ENCODE measurements at regions not wholly inside any gene's neighbourhood (a gene's known extent, or its start where the extent isn't known, plus 50 kb on each side); places are given as distances from the start of the nearest gene placed in this dataset.

GRCh38 chr6:23448281-23448680 lies 677.7 kb upstream of the NRSN1 start:
- TF ChIP-seq GTF2I (CRISPR knock-in tag; conservative IDR thresholded peaks at IDR 0.05) (no peak), ZNF423 (CRISPR knock-in tag; IDR thresholded peaks at IDR 0.05) (no peak), TCF7 (CRISPR knock-in tag; IDR thresholded peaks at IDR 0.05; ENCODE audit: low read depth) (no peak), USF2 (CRISPR knock-in tag; IDR thresholded peaks at IDR 0.05) (no peak), CTCF (IDR thresholded peaks at IDR 0.05) (no peak), MAX (CRISPR knock-in tag; IDR thresholded peaks at IDR 0.05) (no peak), FOXJ3 (CRISPR knock-in tag; IDR thresholded peaks at IDR 0.05; ENCODE audit: borderline replicate concordance) (no peak)
